HepG2 (cell line): ENCODE measurements at regions not wholly inside any gene's neighbourhood (a gene's known extent, or its start where the extent isn't known, plus 50 kb on each side); places are given as distances from the start of the nearest gene placed in this dataset.

Experiments used
- RFX3 ChIP-seq: IDR thresholded peaks from 2 replicates; pipeline ENCODE4 v1.6.1; 2016; ENCODE audit warnings: missing biosample characterization, missing genetic modification reagents
- ZNF768 ChIP-seq: sonication (generic); formaldehyde crosslinking; IDR thresholded peaks from 2 replicates; pipeline ENCODE4 v1.4.0; 2020; ENCODE audit warnings: missing genetic modification reagents
- TF ChIP-seq, protein P1 (sequence below): sonication (generic); formaldehyde crosslinking; IDR thresholded peaks from 2 replicates; pipeline ENCODE4 v1.5.0; 2020; ENCODE audit warnings: missing genetic modification reagents
- TF ChIP-seq, protein P2 (sequence below): sonication (generic); formaldehyde crosslinking; IDR thresholded peaks from 2 replicates; pipeline ENCODE4 v1.4.0; 2020; ENCODE audit warnings: missing genetic modification reagents, borderline replicate concordance
- TF ChIP-seq, protein P3 (sequence below): sonication (generic); formaldehyde crosslinking; IDR thresholded peaks from 2 replicates; pipeline ENCODE4 v1.5.0; 2020; ENCODE audit warnings: mild to moderate bottlenecking, missing genetic modification reagents
- TF ChIP-seq, protein P4 (sequence below): sonication (generic); formaldehyde crosslinking; IDR thresholded peaks from 2 replicates; pipeline ENCODE4 v1.8.1; 2023; ENCODE audit warnings: missing genetic modification reagents, inconsistent platforms, borderline replicate concordance

- TF ChIP-seq, protein P1, sequence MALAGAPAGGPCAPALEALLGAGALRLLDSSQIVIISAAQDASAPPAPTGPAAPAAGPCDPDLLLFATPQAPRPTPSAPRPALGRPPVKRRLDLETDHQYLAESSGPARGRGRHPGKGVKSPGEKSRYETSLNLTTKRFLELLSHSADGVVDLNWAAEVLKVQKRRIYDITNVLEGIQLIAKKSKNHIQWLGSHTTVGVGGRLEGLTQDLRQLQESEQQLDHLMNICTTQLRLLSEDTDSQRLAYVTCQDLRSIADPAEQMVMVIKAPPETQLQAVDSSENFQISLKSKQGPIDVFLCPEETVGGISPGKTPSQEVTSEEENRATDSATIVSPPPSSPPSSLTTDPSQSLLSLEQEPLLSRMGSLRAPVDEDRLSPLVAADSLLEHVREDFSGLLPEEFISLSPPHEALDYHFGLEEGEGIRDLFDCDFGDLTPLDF: no peak
- TF ChIP-seq, protein P2, sequence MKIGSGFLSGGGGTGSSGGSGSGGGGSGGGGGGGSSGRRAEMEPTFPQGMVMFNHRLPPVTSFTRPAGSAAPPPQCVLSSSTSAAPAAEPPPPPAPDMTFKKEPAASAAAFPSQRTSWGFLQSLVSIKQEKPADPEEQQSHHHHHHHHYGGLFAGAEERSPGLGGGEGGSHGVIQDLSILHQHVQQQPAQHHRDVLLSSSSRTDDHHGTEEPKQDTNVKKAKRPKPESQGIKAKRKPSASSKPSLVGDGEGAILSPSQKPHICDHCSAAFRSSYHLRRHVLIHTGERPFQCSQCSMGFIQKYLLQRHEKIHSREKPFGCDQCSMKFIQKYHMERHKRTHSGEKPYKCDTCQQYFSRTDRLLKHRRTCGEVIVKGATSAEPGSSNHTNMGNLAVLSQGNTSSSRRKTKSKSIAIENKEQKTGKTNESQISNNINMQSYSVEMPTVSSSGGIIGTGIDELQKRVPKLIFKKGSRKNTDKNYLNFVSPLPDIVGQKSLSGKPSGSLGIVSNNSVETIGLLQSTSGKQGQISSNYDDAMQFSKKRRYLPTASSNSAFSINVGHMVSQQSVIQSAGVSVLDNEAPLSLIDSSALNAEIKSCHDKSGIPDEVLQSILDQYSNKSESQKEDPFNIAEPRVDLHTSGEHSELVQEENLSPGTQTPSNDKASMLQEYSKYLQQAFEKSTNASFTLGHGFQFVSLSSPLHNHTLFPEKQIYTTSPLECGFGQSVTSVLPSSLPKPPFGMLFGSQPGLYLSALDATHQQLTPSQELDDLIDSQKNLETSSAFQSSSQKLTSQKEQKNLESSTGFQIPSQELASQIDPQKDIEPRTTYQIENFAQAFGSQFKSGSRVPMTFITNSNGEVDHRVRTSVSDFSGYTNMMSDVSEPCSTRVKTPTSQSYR: no peak
- TF ChIP-seq, protein P3, sequence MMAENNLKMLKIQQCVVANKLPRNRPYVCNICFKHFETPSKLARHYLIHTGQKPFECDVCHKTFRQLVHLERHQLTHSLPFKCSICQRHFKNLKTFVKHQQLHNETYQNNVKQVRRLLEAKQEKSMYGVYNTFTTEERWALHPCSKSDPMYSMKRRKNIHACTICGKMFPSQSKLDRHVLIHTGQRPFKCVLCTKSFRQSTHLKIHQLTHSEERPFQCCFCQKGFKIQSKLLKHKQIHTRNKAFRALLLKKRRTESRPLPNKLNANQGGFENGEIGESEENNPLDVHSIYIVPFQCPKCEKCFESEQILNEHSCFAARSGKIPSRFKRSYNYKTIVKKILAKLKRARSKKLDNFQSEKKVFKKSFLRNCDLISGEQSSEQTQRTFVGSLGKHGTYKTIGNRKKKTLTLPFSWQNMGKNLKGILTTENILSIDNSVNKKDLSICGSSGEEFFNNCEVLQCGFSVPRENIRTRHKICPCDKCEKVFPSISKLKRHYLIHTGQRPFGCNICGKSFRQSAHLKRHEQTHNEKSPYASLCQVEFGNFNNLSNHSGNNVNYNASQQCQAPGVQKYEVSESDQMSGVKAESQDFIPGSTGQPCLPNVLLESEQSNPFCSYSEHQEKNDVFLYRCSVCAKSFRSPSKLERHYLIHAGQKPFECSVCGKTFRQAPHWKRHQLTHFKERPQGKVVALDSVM: no peak
- TF ChIP-seq, protein P4, sequence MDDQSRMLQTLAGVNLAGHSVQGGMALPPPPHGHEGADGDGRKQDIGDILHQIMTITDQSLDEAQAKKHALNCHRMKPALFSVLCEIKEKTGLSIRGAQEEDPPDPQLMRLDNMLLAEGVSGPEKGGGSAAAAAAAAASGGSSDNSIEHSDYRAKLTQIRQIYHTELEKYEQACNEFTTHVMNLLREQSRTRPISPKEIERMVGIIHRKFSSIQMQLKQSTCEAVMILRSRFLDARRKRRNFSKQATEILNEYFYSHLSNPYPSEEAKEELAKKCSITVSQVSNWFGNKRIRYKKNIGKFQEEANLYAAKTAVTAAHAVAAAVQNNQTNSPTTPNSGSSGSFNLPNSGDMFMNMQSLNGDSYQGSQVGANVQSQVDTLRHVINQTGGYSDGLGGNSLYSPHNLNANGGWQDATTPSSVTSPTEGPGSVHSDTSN (CRISPR knock-in tag): no peak
- TF ChIP-seq ZNF768 (CRISPR knock-in tag): no peak
- no peak for TF ChIP-seq RFX3 (CRISPR knock-in tag)
- TF ChIP-seq, all 625 proteins: peak for 0
These were observed 191.5 kb downstream of the FOXB1 start (continued) for GRCh38 chr15:60195611-60196010.
